Ishikawa (cell line): ENCODE measurements at regions not wholly inside any gene's neighbourhood (a gene's known extent, or its start where the extent isn't known, plus 50 kb on each side); places are given as distances from the start of the nearest gene placed in this dataset.

Experiments
- CREB1 ChIP-seq: IDR thresholded peaks from 2 replicates; pipeline ENCODE4 v1.6.1; 2012; ENCODE audit warnings: low read depth
- EP300 ChIP-seq: IDR thresholded peaks from 2 replicates; pipeline ENCODE4 v1.6.1; 2012; ENCODE audit warnings: borderline replicate concordance
- MAX ChIP-seq: IDR thresholded peaks from 2 replicates; pipeline ENCODE4 v1.6.1; 2012
- RAD21 ChIP-seq: IDR thresholded peaks from 2 replicates; pipeline ENCODE4 v1.6.1; 2012; ENCODE audit warnings: low read depth
- TAF1 ChIP-seq: IDR thresholded peaks from 2 replicates; pipeline ENCODE4 v1.6.1; 2012; ENCODE audit warnings: low read depth, mild to moderate bottlenecking
- USF1 ChIP-seq: IDR thresholded peaks from 2 replicates; pipeline ENCODE4 v1.6.1; 2012
- YY1 ChIP-seq: IDR thresholded peaks from 2 replicates; pipeline ENCODE4 v1.6.1; 2012; ENCODE audit warnings: low read depth
- ZBTB7A ChIP-seq: IDR thresholded peaks from 2 replicates; pipeline ENCODE4 v1.6.1; 2012; ENCODE audit warnings: low read depth

- TF ChIP-seq TAF1 = no peak
- no peak for TF ChIP-seq CREB1
- TF ChIP-seq YY1 = no peak
- no peak for TF ChIP-seq ZBTB7A
- TF ChIP-seq RAD21 = no peak
- no peak for TF ChIP-seq MAX
- TF ChIP-seq EP300 = no peak
- no peak for TF ChIP-seq USF1
Measured at GRCh38 chr5:89117124-89117644, 234.2 kb upstream of the MEF2C start.
